Endodermal cell (in vitro differentiated cells): ENCODE measurements at regions not wholly inside any gene's neighbourhood (a gene's known extent, or its start where the extent isn't known, plus 50 kb on each side); places are given as distances from the start of the nearest gene placed in this dataset.

Experiments used
- DNase-seq: peaks from one replicate; pipeline ENCODE4 v3.0.0-alpha.2; 2017
- H3K27ac ChIP-seq: 2 replicates; pipeline ENCODE4 v1.5.1; 2013; ENCODE audit warnings: mild to moderate bottlenecking, low read depth, low read length, moderate library complexity
- H3K27me3 ChIP-seq: 2 replicates; pipeline ENCODE4 v1.6.1; 2013; ENCODE audit warnings: mild to moderate bottlenecking, low read length, moderate library complexity; ENCODE audit not compliant: insufficient read depth, control insufficient read depth, poor library complexity, severe bottlenecking
- H3K36me3 ChIP-seq: 2 replicates; pipeline ENCODE4 v1.7.0; 2013; ENCODE audit warnings: mild to moderate bottlenecking, low read length, moderate library complexity; ENCODE audit not compliant: control insufficient read depth, insufficient read depth
- H3K4me1 ChIP-seq: one replicate; pipeline ENCODE4 v1.7.0; 2013; ENCODE audit warnings: low read length; ENCODE audit not compliant: control insufficient read depth, insufficient read depth
- H3K4me3 ChIP-seq: 2 replicates; pipeline ENCODE4 v1.5.1; 2013; ENCODE audit warnings: mild to moderate bottlenecking, low read length, moderate library complexity
- H3K9ac ChIP-seq: 2 replicates; pipeline ENCODE4 v1.6.1; 2013; ENCODE audit warnings: mild to moderate bottlenecking, low read length, moderate library complexity; ENCODE audit not compliant: poor library complexity, severe bottlenecking; ENCODE audit errors: extremely low read depth
- H3K9me3 ChIP-seq: 2 replicates; pipeline ENCODE4 v1.6.1; 2013; ENCODE audit warnings: mild to moderate bottlenecking, low read length, moderate library complexity; ENCODE audit not compliant: control insufficient read depth
- H3K27ac Mint-ChIP-seq: 2 replicates; pipeline ENCODE4 v1.8.0; 2020; ENCODE audit warnings: mixed read lengths
- H3K27me3 Mint-ChIP-seq: 2 replicates; pipeline ENCODE4 v1.8.0; 2021; ENCODE audit warnings: mild to moderate bottlenecking, mixed read lengths; ENCODE audit not compliant: insufficient read depth
- H3K36me3 Mint-ChIP-seq: 2 replicates; pipeline ENCODE4 v1.8.0; 2020; ENCODE audit warnings: low read depth, mixed read lengths
- H3K4me1 Mint-ChIP-seq: 2 replicates; pipeline ENCODE4 v1.8.0; 2020; ENCODE audit warnings: mixed read lengths
- H3K4me3 Mint-ChIP-seq: 2 replicates; pipeline ENCODE4 v1.8.0; 2020; ENCODE audit warnings: mild to moderate bottlenecking, moderate library complexity, mixed read lengths
- H3K9me3 Mint-ChIP-seq: 2 replicates; pipeline ENCODE4 v1.8.0; 2020; ENCODE audit warnings: mild to moderate bottlenecking, mixed read lengths
- CTCF ChIP-seq: fragments of 200-600 bp; sonication (generic); conservative IDR thresholded peaks from 2 replicates; pipeline ENCODE4 v1.5.0; 2021; ENCODE audit warnings: antibody characterized with exemption, mild to moderate bottlenecking
- WGBS, 2 experiments: methylation state at CpG; one replicate each; pipeline versions ENCODE4 v1.1.5 to v1.1.7; 2013; ENCODE audit warnings: missing lambda C conversion rate in 2 of 2, mixed read lengths in 1 of 2; ENCODE audit not compliant: insufficient coverage in 1 of 2, insufficient read length in 1 of 2; 5-methylcytosine and 5-hydroxymethylcytosine counted together

GRCh38 chr1:200282497-200283122 lies 127.2 kb downstream of the ZNF281 start:
- no peaks in the 10 kb centered on the region for H3K27me3 ChIP-seq
- no peak overlapping the region for H3K9ac ChIP-seq
- no peak for DNase-seq
- no peak for TF ChIP-seq CTCF
- H3K36me3 ChIP-seq = no peaks in the 10 kb centered on the region
- Mint-ChIP-seq H3K36me3 (no peaks in the 10 kb centered on the region), H3K9me3 (peaks cover 1% of the 10 kb centered on the region), H3K4me1 (peaks cover 12% of the 10 kb centered on the region), H3K27me3 (peaks cover 10% of the 10 kb centered on the region), H3K27ac (no peak overlapping the region), H3K4me3 (no peak overlapping the region)
- H3K27ac ChIP-seq = no peak overlapping the region
- peaks cover 9% of the 10 kb centered on the region for H3K9me3 ChIP-seq
- peaks cover 3% of the 10 kb centered on the region for H3K4me1 ChIP-seq
- H3K4me3 ChIP-seq = no peak overlapping the region
- WGBS, 2 experiments = 89 to 91% methylated on average over 8 to 9 of the region's 9 CpGs

GRCh38 chr1:200281201-200281835 lies 128.5 kb downstream of the ZNF281 start:
- peaks cover 8% of the 10 kb centered on the region for H3K4me1 ChIP-seq
- no peak overlapping the region for H3K27ac Mint-ChIP-seq
- no peak overlapping the region for H3K4me3 Mint-ChIP-seq
- H3K4me3 ChIP-seq = no peak overlapping the region
- H3K9me3 ChIP-seq = peaks cover 9% of the 10 kb centered on the region
- peaks cover 4% of the 10 kb centered on the region for H3K27me3 Mint-ChIP-seq
- H3K27ac ChIP-seq = no peak overlapping the region
- no peaks in the 10 kb centered on the region for H3K36me3 ChIP-seq
- no peaks in the 10 kb centered on the region for H3K36me3 Mint-ChIP-seq
- TF ChIP-seq CTCF = no peak
- peaks cover 1% of the 10 kb centered on the region for H3K9me3 Mint-ChIP-seq
- 90 to 100% methylated on average over 4 to 8 of the region's 8 CpGs for WGBS, 2 experiments
- H3K4me1 Mint-ChIP-seq = peaks cover 21% of the 10 kb centered on the region
- no peak overlapping the region for H3K9ac ChIP-seq
- DNase-seq = no peak
- H3K27me3 ChIP-seq = no peaks in the 10 kb centered on the region

DNA sequence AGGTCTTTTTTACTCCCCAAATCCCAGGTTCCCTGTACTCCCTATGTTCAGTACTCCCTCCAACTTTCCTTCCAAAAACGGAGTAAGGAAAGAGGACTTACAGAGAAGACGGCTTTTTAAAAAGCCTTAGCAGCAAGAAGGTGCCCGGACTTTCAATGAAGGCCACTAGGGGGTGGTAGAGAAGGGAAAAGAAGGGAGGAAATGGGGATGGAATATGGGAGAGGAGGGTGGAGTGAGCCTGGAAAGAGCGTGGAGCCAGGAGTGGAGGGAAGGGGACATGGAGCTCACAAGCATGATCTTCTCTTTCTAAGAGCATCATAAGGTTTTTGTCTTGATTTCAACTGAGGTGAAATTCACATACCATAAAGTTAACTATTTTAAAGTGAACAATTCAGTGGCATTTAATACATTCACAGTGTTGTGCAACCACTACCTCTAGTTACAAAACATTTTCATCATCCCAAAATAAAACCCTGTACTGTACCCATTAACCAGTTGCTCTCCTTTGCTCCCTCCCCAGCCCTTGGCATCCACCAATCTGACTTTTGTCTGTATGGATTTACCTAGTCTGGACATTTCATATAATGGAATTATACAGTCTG lies 129.9 kb downstream of the ZNF281 start:
- no peaks in the 10 kb centered on the region for H3K36me3 ChIP-seq
- peaks cover 12% of the 10 kb centered on the region for H3K4me1 ChIP-seq
- H3K9ac ChIP-seq = no peak overlapping the region
- H3K27ac ChIP-seq = no peak overlapping the region
- no peak overlapping the region for H3K4me3 Mint-ChIP-seq
- peaks cover 9% of the 10 kb centered on the region for H3K9me3 ChIP-seq
- H3K27ac Mint-ChIP-seq = no peak overlapping the region
- H3K9me3 Mint-ChIP-seq = peaks cover 1% of the 10 kb centered on the region
- 59% methylated on average over 4 of the region's 4 CpGs; no CpG with 5 or more reads in 1 of the 2 experiments for WGBS, 2 experiments
- peaks cover 32% of the 10 kb centered on the region for H3K4me1 Mint-ChIP-seq
- no peak overlapping the region for H3K4me3 ChIP-seq
- TF ChIP-seq CTCF = peak; percentile 85
- H3K27me3 Mint-ChIP-seq = peaks cover 3% of the 10 kb centered on the region
- no peaks in the 10 kb centered on the region for H3K36me3 Mint-ChIP-seq
- no peaks in the 10 kb centered on the region for H3K27me3 ChIP-seq
- peak; percentile 90 for DNase-seq
